Right lobe of liver (tissue), 4 donors: ENCODE measurements at regions not wholly inside any gene's neighbourhood (a gene's known extent, or its start where the extent isn't known, plus 50 kb on each side); places are given as distances from the start of the nearest gene placed in this dataset.

ENCODE experiments used
- POLR2A ChIP-seq: fragments of 450-650 bp; IDR thresholded peaks from one replicate; pipeline ENCODE4 v1.6.1; 2017; ENCODE audit warnings: antibody characterized with exemption, mild to moderate bottlenecking
- TF ChIP-seq, protein P1 (sequence below), 4 donors: fragments of 200-600 bp in 3 of 4; fragments of 450-650 bp in 1 of 4; IDR thresholded peaks; one replicate each; pipeline versions ENCODE4 v1.5.1 to v1.8.0; 2016 to 2022; ENCODE audit warnings: antibody characterized with exemption in 4 of 4, mild to moderate bottlenecking in 2 of 4
- donor health status: DM: no; HTN: no; CAD: no.
- donor health status: DM: no; HTN: no; CAD: no.
- donor health status: DM: no; HTN: yes; CAD: no.

DNA sequence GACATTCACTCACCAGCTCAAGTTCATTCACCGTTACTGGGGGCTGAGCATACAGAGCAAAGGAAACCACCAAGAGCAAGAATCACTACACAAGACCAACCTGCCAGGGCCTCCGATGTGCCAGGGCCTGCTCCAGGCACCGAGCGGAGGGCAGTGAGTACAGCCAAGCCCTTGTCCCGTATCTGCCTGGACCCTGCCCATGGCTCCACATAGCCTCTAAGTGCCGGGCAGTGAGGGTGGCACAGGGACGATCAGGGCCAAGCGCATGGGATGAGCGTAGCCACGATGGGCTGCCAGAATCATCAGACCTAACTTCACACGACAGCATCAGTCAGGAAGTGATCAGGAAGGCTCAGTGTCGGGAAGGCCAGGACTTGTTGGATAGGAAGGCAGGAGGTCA lies 199.6 kb downstream of the BCL11B start:
- TF ChIP-seq, protein P1, sequence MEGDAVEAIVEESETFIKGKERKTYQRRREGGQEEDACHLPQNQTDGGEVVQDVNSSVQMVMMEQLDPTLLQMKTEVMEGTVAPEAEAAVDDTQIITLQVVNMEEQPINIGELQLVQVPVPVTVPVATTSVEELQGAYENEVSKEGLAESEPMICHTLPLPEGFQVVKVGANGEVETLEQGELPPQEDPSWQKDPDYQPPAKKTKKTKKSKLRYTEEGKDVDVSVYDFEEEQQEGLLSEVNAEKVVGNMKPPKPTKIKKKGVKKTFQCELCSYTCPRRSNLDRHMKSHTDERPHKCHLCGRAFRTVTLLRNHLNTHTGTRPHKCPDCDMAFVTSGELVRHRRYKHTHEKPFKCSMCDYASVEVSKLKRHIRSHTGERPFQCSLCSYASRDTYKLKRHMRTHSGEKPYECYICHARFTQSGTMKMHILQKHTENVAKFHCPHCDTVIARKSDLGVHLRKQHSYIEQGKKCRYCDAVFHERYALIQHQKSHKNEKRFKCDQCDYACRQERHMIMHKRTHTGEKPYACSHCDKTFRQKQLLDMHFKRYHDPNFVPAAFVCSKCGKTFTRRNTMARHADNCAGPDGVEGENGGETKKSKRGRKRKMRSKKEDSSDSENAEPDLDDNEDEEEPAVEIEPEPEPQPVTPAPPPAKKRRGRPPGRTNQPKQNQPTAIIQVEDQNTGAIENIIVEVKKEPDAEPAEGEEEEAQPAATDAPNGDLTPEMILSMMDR (IDR thresholded peaks at IDR 0.05): no peak
- TF ChIP-seq POLR2A: no peak
